ENCODE measurements at regions not wholly inside any gene's neighbourhood (a gene's known extent, or its start where the extent isn't known, plus 50 kb on each side); places are given as distances from the start of the nearest gene placed in this dataset.

- no peak overlapping the region for H3K27ac ChIP-seq (ENCODE audit: low read length in 2 of 2)
- H3K4me2 ChIP-seq (replicated peaks; ENCODE audit: low read depth, low read length, poor library complexity, severe bottlenecking): no peak overlapping the region
- CTCF ChIA-PET: no interaction called here
- DNase-seq (no peak), ATAC-seq (ENCODE audit: low read depth) (no peak)
- H3K4me1 ChIP-seq (ENCODE audit: control insufficient read depth in 2 of 2, insufficient read depth in 2 of 2, low read length in 2 of 2): no peaks in the 10 kb centered on the region
- TF ChIP-seq EZH2 (IDR thresholded peaks at IDR 0.05; ENCODE audit: borderline replicate concordance, insufficient read depth, low read depth, low read length, poor library complexity, severe bottlenecking): no peak
- TF ChIP-seq CTCF (IDR thresholded peaks at IDR 0.05): no peak
- Mint-ChIP-seq H3K27me3 (no peaks in the 10 kb centered on the region), H3K4me3 (no peak overlapping the region), H3K4me1 (peaks cover 3% of the 10 kb centered on the region), H3K9me3 (ENCODE audit: insufficient read depth) (peaks cover 3% of the 10 kb centered on the region), H3K27ac (no peak overlapping the region)
- WGBS (ENCODE audit: insufficient coverage): 12% methylated on average over 3 of the region's 4 CpGs
- POLR2A ChIA-PET: no interaction called here
- intact Hi-C loops (cut with micrococcal nuclease): no loop called here
- no peak overlapping the region for H3K9ac ChIP-seq (ENCODE audit: low read length)
- H3K9me3 ChIP-seq (ENCODE audit: control extremely low read depth in 1 of 3, control insufficient read depth in 2 of 3, insufficient read depth in 1 of 3, low read length in 2 of 3): no peaks in the 10 kb centered on the region
- H2AFZ ChIP-seq (ENCODE audit: insufficient read depth, low read depth, low read length, poor library complexity, severe bottlenecking): no peak overlapping the region
- H3K4me3 ChIP-seq (ENCODE audit: control extremely low read depth in 1 of 5, extremely low read depth in 1 of 5, insufficient read depth in 1 of 5, low read depth in 2 of 5, low read length in 4 of 5): no peak overlapping the region
- H3K36me3 ChIP-seq (replicated peaks in 1 of 2; ENCODE audit: control extremely low read depth in 1 of 2, control insufficient read depth in 1 of 2, extremely low read depth in 1 of 2, insufficient read depth in 2 of 2, low read length in 1 of 2): no peaks in the 10 kb centered on the region
- H3K27me3 ChIP-seq (replicated peaks in 1 of 4; ENCODE audit: control extremely low read depth in 1 of 4, control insufficient read depth in 3 of 4, insufficient read depth in 4 of 4, low read length in 3 of 4): no peaks in the 10 kb centered on the region
- no peaks in the 10 kb centered on the region for H3K79me2 ChIP-seq (ENCODE audit: control insufficient read depth, insufficient read depth, low read length)
- no peaks in the 10 kb centered on the region for H4K20me1 ChIP-seq (ENCODE audit: control insufficient read depth, insufficient read depth, low read length, poor library complexity, severe bottlenecking)
Observed at GRCh38 chr1:238624776-238625175, 734.1 kb upstream of the ZP4 start.

- H3K27ac Mint-ChIP-seq: no peak overlapping the region
Observed at GRCh38 chr1:238621405-238621804, 730.7 kb upstream of the ZP4 start.

More at GRCh38 chr1:238621405-238621804, 730.7 kb upstream of the ZP4 start:
- TF ChIP-seq CTCF (IDR thresholded peaks at IDR 0.05): no peak
- Histone ChIP-seq H3K79me2 (ENCODE audit: control insufficient read depth, insufficient read depth, low read length) (no peaks in the 10 kb centered on the region), H3K9ac (ENCODE audit: low read length) (no peak overlapping the region), H3K27ac (ENCODE audit: low read length in 2 of 2) (no peak overlapping the region), H3K4me3 (ENCODE audit: control extremely low read depth in 1 of 5, extremely low read depth in 1 of 5, insufficient read depth in 1 of 5, low read depth in 2 of 5, low read length in 4 of 5) (no peak overlapping the region), H3K4me1 (ENCODE audit: control insufficient read depth in 2 of 2, insufficient read depth in 2 of 2, low read length in 2 of 2) (no peaks in the 10 kb centered on the region), H3K9me3 (ENCODE audit: control extremely low read depth in 1 of 3, control insufficient read depth in 2 of 3, insufficient read depth in 1 of 3, low read length in 2 of 3) (no peaks in the 10 kb centered on the region), H3K4me2 (replicated peaks; ENCODE audit: low read depth, low read length, poor library complexity, severe bottlenecking) (no peak overlapping the region), H3K36me3 (replicated peaks in 1 of 2; ENCODE audit: control extremely low read depth in 1 of 2, control insufficient read depth in 1 of 2, extremely low read depth in 1 of 2, insufficient read depth in 2 of 2, low read length in 1 of 2) (no peaks in the 10 kb centered on the region), H2AFZ (ENCODE audit: insufficient read depth, low read depth, low read length, poor library complexity, severe bottlenecking) (no peak overlapping the region), H3K27me3 (replicated peaks in 1 of 4; ENCODE audit: control extremely low read depth in 1 of 4, control insufficient read depth in 3 of 4, insufficient read depth in 4 of 4, low read length in 3 of 4) (no peaks in the 10 kb centered on the region), H4K20me1 (ENCODE audit: control insufficient read depth, insufficient read depth, low read length, poor library complexity, severe bottlenecking) (no peaks in the 10 kb centered on the region)
- ChIA-PET POLR2A (no interaction called here), CTCF (no interaction called here)
- no peaks in the 10 kb centered on the region for H3K27me3 Mint-ChIP-seq
- ATAC-seq (ENCODE audit: low read depth): no peak
- intact Hi-C loops (cut with micrococcal nuclease): no loop called here
- H3K9me3 Mint-ChIP-seq (ENCODE audit: insufficient read depth): peaks cover 4% of the 10 kb centered on the region
- no peak for DNase-seq
- WGBS (ENCODE audit: insufficient coverage): no CpG with 5 or more reads among the region's 1 CpG
- H3K4me1 Mint-ChIP-seq: peaks cover 3% of the 10 kb centered on the region
- H3K4me3 Mint-ChIP-seq: no peak overlapping the region

All from B cell (primary cell).